ENCODE measurements at regions not wholly inside any gene's neighbourhood (a gene's known extent, or its start where the extent isn't known, plus 50 kb on each side); places are given as distances from the start of the nearest gene placed in this dataset.

DNA sequence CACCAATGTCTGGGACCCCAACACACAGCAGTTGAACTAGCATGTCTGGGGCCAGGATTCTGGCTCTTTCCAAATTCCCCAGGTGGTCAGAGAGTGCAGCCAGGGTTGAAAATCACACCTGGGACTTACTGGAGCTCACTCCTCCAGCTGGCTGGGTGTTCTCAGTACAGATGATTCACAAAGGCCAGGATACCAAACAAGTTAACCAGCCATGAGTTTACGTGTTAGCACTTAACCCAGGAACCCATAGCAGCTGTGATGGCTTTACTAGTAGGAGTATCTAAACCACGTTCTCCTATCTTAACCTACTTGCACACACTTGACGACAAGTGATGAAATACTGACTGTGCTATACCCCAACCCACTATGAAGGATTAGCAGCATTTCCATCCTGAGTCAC lies 222.8 kb downstream of the FBXO15 start:
- TF ChIP-seq POLR2AphosphoS5 (IDR thresholded peaks at IDR 0.05; ENCODE audit: low read depth, low read length) (no peak), YY1 (IDR thresholded peaks at IDR 0.05; ENCODE audit: extremely low read depth, insufficient replicate concordance, low read depth, low read length) (no peak), POLR2A (IDR thresholded peaks at IDR 0.05; ENCODE audit: borderline replicate concordance, extremely low read depth, insufficient read depth, insufficient read length) (no peak), CBX3 (IDR thresholded peaks at IDR 0.05; ENCODE audit: low read depth) (no peak), CEBPB (IDR thresholded peaks at IDR 0.05; ENCODE audit: low read depth) (no peak), SP1 (IDR thresholded peaks at IDR 0.05; ENCODE audit: low read depth) (no peak)
- TF ChIP-seq, protein P1, sequence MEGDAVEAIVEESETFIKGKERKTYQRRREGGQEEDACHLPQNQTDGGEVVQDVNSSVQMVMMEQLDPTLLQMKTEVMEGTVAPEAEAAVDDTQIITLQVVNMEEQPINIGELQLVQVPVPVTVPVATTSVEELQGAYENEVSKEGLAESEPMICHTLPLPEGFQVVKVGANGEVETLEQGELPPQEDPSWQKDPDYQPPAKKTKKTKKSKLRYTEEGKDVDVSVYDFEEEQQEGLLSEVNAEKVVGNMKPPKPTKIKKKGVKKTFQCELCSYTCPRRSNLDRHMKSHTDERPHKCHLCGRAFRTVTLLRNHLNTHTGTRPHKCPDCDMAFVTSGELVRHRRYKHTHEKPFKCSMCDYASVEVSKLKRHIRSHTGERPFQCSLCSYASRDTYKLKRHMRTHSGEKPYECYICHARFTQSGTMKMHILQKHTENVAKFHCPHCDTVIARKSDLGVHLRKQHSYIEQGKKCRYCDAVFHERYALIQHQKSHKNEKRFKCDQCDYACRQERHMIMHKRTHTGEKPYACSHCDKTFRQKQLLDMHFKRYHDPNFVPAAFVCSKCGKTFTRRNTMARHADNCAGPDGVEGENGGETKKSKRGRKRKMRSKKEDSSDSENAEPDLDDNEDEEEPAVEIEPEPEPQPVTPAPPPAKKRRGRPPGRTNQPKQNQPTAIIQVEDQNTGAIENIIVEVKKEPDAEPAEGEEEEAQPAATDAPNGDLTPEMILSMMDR (IDR thresholded peaks at IDR 0.05 in 2 of 3, conservative IDR thresholded peaks at IDR 0.05 in 1 of 3; ENCODE audit: borderline replicate concordance in 1 of 3, insufficient read depth in 1 of 3, low read depth in 2 of 3, low read length in 2 of 3) = no peak
- TF ChIP-seq, protein P2, sequence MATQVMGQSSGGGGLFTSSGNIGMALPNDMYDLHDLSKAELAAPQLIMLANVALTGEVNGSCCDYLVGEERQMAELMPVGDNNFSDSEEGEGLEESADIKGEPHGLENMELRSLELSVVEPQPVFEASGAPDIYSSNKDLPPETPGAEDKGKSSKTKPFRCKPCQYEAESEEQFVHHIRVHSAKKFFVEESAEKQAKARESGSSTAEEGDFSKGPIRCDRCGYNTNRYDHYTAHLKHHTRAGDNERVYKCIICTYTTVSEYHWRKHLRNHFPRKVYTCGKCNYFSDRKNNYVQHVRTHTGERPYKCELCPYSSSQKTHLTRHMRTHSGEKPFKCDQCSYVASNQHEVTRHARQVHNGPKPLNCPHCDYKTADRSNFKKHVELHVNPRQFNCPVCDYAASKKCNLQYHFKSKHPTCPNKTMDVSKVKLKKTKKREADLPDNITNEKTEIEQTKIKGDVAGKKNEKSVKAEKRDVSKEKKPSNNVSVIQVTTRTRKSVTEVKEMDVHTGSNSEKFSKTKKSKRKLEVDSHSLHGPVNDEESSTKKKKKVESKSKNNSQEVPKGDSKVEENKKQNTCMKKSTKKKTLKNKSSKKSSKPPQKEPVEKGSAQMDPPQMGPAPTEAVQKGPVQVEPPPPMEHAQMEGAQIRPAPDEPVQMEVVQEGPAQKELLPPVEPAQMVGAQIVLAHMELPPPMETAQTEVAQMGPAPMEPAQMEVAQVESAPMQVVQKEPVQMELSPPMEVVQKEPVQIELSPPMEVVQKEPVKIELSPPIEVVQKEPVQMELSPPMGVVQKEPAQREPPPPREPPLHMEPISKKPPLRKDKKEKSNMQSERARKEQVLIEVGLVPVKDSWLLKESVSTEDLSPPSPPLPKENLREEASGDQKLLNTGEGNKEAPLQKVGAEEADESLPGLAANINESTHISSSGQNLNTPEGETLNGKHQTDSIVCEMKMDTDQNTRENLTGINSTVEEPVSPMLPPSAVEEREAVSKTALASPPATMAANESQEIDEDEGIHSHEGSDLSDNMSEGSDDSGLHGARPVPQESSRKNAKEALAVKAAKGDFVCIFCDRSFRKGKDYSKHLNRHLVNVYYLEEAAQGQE (IDR thresholded peaks at IDR 0.05; ENCODE audit: low read depth) = no peak
- TF ChIP-seq, protein P3, sequence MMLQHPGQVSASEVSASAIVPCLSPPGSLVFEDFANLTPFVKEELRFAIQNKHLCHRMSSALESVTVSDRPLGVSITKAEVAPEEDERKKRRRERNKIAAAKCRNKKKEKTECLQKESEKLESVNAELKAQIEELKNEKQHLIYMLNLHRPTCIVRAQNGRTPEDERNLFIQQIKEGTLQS (IDR thresholded peaks at IDR 0.05) = no peak
- TF ChIP-seq, protein P4, sequence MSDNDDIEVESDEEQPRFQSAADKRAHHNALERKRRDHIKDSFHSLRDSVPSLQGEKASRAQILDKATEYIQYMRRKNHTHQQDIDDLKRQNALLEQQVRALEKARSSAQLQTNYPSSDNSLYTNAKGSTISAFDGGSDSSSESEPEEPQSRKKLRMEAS (IDR thresholded peaks at IDR 0.05) = no peak
